LNCaP clone FGC (cell line): ENCODE measurements at regions not wholly inside any gene's neighbourhood (a gene's known extent, or its start where the extent isn't known, plus 50 kb on each side); places are given as distances from the start of the nearest gene placed in this dataset.

Source experiments
- DNase-seq: peaks from one replicate; pipeline ENCODE4 v3.0.0-alpha.2; 2011; ENCODE audit warnings: low read depth
- H3K4me3 ChIP-seq: 2 replicates; pipeline ENCODE4 v1.5.1; 2011; ENCODE audit warnings: mild to moderate bottlenecking, low read depth, low read length, control low read depth
- TF ChIP-seq, protein P1 (sequence below): IDR thresholded peaks from 2 replicates; pipeline ENCODE4 v1.5.1; 2012; ENCODE audit warnings: mild to moderate bottlenecking; ENCODE audit not compliant: control insufficient read depth, insufficient read depth; ENCODE audit errors: extremely low read depth

DNA sequence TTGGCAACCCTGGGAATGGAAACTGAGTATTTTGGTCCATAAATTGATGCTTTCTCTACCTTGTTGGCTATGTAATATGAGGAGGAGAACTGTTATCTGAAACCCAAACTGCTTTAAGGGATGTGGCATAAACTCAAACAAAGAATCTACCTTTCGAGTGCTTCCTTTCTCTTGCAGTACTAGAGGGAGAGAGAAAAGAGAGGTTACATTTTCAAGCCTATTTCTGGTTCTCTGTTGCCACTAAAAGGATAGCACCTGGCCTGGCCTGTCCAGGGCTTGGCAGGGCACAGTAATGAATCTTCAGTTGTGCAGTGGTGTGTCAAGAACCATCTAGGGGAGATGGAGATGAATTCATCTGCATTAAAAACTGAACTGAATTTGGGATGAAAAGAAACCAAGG is 308.6 kb downstream of the PTTG2 start:
- H3K4me3 ChIP-seq, result no peak overlapping the region
- TF ChIP-seq, protein P1, sequence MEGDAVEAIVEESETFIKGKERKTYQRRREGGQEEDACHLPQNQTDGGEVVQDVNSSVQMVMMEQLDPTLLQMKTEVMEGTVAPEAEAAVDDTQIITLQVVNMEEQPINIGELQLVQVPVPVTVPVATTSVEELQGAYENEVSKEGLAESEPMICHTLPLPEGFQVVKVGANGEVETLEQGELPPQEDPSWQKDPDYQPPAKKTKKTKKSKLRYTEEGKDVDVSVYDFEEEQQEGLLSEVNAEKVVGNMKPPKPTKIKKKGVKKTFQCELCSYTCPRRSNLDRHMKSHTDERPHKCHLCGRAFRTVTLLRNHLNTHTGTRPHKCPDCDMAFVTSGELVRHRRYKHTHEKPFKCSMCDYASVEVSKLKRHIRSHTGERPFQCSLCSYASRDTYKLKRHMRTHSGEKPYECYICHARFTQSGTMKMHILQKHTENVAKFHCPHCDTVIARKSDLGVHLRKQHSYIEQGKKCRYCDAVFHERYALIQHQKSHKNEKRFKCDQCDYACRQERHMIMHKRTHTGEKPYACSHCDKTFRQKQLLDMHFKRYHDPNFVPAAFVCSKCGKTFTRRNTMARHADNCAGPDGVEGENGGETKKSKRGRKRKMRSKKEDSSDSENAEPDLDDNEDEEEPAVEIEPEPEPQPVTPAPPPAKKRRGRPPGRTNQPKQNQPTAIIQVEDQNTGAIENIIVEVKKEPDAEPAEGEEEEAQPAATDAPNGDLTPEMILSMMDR, result no peak
- no peak for DNase-seq

DNA sequence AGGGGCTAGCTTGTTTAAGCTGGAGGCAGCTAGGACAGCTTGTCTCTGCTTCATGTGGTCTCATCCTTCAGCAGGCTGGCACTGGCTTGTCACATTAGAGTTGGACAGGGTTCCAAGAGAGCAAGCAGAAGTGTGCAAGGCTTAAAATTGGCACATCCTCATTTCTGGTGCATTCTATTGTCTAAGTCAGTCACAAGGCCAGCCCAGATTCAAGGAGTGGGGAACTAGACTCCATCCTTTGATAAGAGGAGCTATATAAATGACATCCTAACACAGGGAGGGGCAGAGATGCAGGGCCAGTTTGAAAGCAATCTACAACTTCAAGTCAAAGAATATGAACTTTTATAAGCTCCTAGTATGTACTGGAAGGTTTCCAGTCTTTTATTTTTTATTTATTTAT is 313.2 kb downstream of the PTTG2 start:
- no peak overlapping the region for H3K4me3 ChIP-seq
- TF ChIP-seq, protein P1, result no peak
- DNase-seq, result no peak

DNA sequence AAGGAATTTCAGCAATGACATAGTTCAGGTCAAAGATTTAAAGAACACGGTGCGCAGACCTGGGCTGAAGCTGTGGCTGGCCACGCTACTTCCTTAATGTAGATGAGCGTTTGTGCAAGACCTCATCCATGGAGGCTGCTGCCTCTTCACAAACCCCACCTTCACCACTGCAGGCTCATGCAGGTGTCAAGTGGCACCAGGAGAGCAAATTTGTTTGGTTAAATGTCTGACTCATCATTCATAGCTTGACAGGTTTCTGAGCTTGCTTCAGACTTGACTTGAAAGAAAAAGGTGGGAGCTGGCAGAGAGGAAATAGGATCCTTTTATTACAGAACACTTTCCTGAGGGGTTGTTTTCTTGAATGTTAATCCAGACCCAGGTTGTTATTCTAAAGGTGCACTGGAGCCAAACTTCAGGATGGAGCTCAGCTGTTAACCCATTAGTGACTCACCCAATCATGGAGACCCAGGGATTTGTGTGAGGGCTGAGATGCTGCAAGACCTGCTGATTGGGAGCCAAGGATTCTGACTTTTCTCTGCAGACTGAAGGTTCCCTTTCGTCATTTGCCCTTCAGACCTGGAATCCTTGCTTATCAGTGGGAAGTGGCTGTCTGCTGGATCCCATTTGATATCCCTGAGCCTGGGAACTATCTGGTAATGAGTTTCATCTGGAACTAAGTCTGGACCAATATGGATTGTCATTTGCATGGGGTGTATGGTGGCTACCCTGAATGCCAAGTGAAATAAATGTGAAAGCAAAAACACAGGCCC is 315.3 kb downstream of the PTTG2 start:
- no peak overlapping the region for H3K4me3 ChIP-seq
- TF ChIP-seq, protein P1, result no peak
- DNase-seq, result no peak

DNA sequence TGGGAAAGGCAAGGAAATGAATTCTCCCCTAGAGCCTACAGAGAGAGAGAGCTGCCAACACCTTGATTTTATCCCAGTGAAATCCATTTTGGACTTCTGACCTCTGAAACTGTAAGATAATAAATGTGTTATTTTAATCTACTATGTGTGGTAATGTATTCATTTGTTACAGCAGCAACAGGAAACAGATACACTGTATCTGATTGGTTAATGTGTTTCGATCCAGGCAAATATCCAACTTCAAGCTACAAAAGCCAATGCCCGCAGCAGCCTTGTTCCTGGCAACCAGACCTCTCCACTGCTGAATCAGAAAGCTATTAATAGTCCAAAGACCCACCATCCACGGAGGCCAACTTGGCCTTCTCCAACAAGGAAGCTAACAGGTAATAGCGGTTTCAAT is 318.1 kb downstream of the PTTG2 start:
- TF ChIP-seq, protein P1, result no peak
- no peak overlapping the region for H3K4me3 ChIP-seq

DNA sequence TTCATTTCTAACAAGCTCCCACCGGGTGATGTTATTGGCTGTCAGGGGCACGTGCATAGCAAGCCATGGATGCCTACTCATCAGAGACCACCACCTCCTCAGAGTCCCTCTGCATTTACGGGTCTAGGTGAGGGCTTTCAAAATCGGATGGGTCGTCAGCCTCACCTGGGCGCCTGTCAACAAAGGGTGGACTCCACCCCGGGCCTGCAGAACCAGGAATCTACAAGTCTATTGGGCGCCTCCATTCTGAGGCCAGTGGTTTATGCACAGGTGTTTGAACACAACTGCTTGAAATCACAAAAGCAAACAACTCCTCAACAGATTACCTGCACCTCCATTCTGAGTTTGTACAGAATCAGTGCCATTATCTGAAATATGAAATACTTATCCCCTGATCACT is 318.9 kb downstream of the PTTG2 start:
- TF ChIP-seq, protein P1, result no peak
- DNase-seq, result no peak
- no peak overlapping the region for H3K4me3 ChIP-seq

More for the DNA sequence above, 318.1 kb downstream of the PTTG2 start:
- DNase-seq, result no peak

DNA sequence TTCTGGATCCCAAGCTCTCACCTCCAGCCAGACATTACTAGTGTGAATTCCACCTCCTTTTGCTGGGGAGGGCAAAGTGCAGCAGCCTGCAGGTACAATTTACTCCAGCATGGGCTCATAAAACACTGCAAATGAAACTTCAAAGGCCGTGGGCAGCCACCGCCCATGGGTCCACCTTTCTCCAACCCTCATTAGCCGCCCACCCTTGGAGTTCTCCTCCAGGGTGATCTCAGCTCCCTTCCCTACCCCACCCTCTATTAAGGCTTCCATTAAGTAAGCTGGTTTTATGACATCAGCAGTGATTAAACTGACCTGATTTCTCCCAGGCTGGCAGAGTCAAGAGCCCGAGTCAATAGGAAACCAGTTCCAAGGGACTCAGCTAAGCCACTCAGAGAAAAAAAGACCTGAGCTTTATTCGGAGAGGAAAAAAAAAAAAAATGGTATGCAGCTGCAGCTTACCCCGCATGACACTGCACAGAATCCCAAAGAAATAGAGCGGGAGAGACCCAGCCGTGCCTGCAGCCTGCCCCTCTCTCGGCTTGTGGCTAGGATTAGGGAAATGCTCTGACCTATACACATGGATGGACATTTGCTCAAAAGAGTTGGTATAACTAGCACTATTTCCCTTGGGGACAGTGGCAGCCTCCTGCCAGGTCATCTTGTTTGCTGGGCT is 319.6 kb downstream of the PTTG2 start:
- TF ChIP-seq, protein P1, result no peak
- H3K4me3 ChIP-seq, result no peak overlapping the region
- no peak for DNase-seq
